HG03064 (cell line): ENCODE measurements at regions not wholly inside any gene's neighbourhood (a gene's known extent, or its start where the extent isn't known, plus 50 kb on each side); places are given as distances from the start of the nearest gene placed in this dataset.

Source experiments
- ATAC-seq: cut with Tn5 transposase; IDR thresholded peaks from one replicate; pipeline ENCODE4 v1.9.1; 2021; ENCODE audit warnings: low read depth; ENCODE audit not compliant: unreplicated experiment

- ATAC-seq = no peak
Measured at GRCh38 chr17:33750943-33751701, 458.0 kb upstream of the ASIC2 start.

GRCh38 chr17:33751702-33752065, 458.6 kb upstream of the ASIC2 start:
- ATAC-seq = no peak

GRCh38 chr17:33753452-33753851, 460.4 kb upstream of the ASIC2 start:
- ATAC-seq = no peak

GRCh38 chr17:33756021-33756420, 462.9 kb upstream of the ASIC2 start:
- no peak for ATAC-seq

- no peak for ATAC-seq
Measured at GRCh38 chr17:33765871-33766270, 472.8 kb upstream of the ASIC2 start.

- no peak for ATAC-seq
Measured at GRCh38 chr17:33766721-33767120, 473.6 kb upstream of the ASIC2 start.

- ATAC-seq = no peak
Measured at GRCh38 chr17:33769066-33769465, 476.0 kb upstream of the ASIC2 start.

- no peak for ATAC-seq
Measured at GRCh38 chr17:33776304-33776703, 478.8 kb upstream of the CCL2 start.

- no peak for ATAC-seq
Measured at GRCh38 chr17:33776903-33777302, 478.2 kb upstream of the CCL2 start.

- ATAC-seq = no peak
Measured at GRCh38 chr17:33777674-33778073, 477.4 kb upstream of the CCL2 start.

- ATAC-seq = no peak
Measured at GRCh38 chr17:33778505-33779233, 476.4 kb upstream of the CCL2 start.

GRCh38 chr17:33779234-33779591, 475.9 kb upstream of the CCL2 start:
- ATAC-seq = no peak

- ATAC-seq = no peak
Measured at GRCh38 chr17:33785281-33785680, 469.8 kb upstream of the CCL2 start.

GRCh38 chr17:33786478-33786877, 468.6 kb upstream of the CCL2 start:
- no peak for ATAC-seq

GRCh38 chr17:33789658-33790057, 465.4 kb upstream of the CCL2 start:
- ATAC-seq = no peak

GRCh38 chr17:33797181-33797580, 457.9 kb upstream of the CCL2 start:
- no peak for ATAC-seq

- ATAC-seq = no peak
Measured at GRCh38 chr17:33798308-33798707, 456.8 kb upstream of the CCL2 start.

GRCh38 chr17:33802349-33803198, 452.5 kb upstream of the CCL2 start:
- ATAC-seq = no peak

- no peak for ATAC-seq
Measured at GRCh38 chr17:33803199-33803685, 451.8 kb upstream of the CCL2 start.

- ATAC-seq = no peak
Measured at GRCh38 chr17:33803686-33804085, 451.4 kb upstream of the CCL2 start.

- no peak for ATAC-seq
Measured at GRCh38 chr17:33804401-33804800, 450.7 kb upstream of the CCL2 start.
